ENCODE measurements at regions not wholly inside any gene's neighbourhood (a gene's known extent, or its start where the extent isn't known, plus 50 kb on each side); places are given as distances from the start of the nearest gene placed in this dataset.

DNA sequence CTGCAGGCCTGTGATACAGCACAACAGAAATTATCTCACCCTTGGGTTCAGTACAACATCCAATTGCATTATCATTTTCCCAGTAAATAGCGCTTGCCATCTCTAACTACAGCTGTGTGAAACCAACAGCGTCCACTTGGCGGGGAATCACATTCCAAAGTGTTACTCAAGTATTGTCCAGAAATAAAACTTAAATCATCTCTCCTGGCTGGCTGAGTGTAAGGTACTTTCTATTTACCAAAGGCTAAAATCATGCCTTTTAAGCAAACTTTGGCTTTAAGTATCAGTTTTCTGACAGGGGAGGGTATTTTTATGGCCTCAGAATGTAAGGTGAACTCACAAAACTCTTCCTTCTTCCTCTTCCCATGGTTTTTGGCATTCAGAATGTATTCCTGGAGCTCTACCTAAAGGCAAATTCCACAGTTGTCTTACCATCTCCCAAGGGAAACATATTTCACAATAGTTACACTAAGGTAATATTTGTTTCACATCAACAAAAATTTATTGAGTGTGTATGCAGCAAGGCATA lies 205.6 kb upstream of the MPDZ start:
- WGBS, 2 donors, result 54 to 71% methylated on average over 3 of the region's 3 CpGs
- DNase-seq, result no peak
- no peak overlapping the region for H3K4me3 ChIP-seq

DNA sequence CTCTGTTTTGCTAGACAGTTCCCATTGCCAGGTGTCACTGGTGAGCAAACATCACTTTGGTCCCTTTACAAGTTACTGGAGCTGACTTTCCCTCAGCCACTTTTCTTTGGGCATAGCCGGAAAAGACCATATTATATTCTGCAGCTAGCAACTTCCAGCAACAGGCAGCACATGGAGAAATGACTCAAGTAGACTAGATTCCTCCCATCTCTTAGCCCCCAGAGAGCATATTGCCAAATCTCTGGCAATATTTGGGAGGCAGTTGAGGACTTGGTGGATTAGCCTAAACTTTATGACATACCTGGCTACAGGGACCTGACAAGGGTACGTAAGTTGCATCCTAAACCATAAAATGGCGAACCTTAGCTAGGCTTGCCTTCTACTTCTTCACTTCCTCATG lies 204.7 kb upstream of the MPDZ start:
- DNase-seq (no peak), ATAC-seq (ENCODE audit: low FRiP score in 2 of 2) (peak in 1 of 2 donors; percentile 57)
- no peak overlapping the region for H3K4me3 ChIP-seq
- no peaks in the 10 kb centered on the region for H3K9me3 ChIP-seq
- H3K4me1 ChIP-seq, result peaks cover 0 to 5% (median 0%) of the 10 kb centered on the region in 4 donors
- WGBS, 2 donors, result 88 to 92% methylated on average over 2 to 3 of the region's 3 CpGs
- H3K36me3 ChIP-seq, result no peaks in the 10 kb centered on the region
- no peaks in the 10 kb centered on the region for H3K27me3 ChIP-seq
- H3K27ac ChIP-seq, result no peak overlapping the region
- no peak for TF ChIP-seq EP300 (IDR thresholded peaks at IDR 0.05)
- no peak for TF ChIP-seq POLR2A (IDR thresholded peaks at IDR 0.05)
- TF ChIP-seq POLR2AphosphoS5 (IDR thresholded peaks at IDR 0.05), result no peak
- TF ChIP-seq, protein P1, sequence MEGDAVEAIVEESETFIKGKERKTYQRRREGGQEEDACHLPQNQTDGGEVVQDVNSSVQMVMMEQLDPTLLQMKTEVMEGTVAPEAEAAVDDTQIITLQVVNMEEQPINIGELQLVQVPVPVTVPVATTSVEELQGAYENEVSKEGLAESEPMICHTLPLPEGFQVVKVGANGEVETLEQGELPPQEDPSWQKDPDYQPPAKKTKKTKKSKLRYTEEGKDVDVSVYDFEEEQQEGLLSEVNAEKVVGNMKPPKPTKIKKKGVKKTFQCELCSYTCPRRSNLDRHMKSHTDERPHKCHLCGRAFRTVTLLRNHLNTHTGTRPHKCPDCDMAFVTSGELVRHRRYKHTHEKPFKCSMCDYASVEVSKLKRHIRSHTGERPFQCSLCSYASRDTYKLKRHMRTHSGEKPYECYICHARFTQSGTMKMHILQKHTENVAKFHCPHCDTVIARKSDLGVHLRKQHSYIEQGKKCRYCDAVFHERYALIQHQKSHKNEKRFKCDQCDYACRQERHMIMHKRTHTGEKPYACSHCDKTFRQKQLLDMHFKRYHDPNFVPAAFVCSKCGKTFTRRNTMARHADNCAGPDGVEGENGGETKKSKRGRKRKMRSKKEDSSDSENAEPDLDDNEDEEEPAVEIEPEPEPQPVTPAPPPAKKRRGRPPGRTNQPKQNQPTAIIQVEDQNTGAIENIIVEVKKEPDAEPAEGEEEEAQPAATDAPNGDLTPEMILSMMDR (IDR thresholded peaks at IDR 0.05), result no peak

More for the DNA sequence above, 205.6 kb upstream of the MPDZ start:
- ATAC-seq (ENCODE audit: low FRiP score in 2 of 2), result peak; percentile 55 to 95
- H3K36me3 ChIP-seq, result no peaks in the 10 kb centered on the region
- no peaks in the 10 kb centered on the region for H3K27me3 ChIP-seq
- no peak overlapping the region for H3K27ac ChIP-seq
- H3K4me1 ChIP-seq, result peaks cover 0 to 5% (median 0%) of the 10 kb centered on the region in 4 donors
- no peaks in the 10 kb centered on the region for H3K9me3 ChIP-seq
- TF ChIP-seq POLR2AphosphoS5 (IDR thresholded peaks at IDR 0.05), result no peak
- TF ChIP-seq, protein P1 (IDR thresholded peaks at IDR 0.05), result peak in 2 of 6 experiments; percentile 23 to 26
- no peak for TF ChIP-seq EP300 (IDR thresholded peaks at IDR 0.05)

DNA sequence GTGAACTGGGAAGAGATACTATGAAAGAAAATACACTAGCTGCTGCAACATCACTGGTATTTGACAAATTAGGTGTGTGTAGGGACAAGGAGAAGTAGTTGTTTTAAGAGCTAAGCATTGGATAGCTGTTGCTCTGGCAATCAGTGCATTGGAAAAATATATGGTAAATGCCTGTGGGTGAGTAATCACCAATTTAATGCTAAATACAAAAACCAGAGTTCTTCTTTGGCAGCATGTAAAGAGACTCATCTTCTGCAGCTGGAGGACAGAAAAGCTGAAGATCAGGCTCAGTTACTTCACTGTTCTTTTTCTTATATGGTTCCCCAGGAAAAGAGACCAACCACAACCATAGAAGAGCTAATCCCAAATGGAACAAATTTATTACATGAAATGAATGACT lies 201.8 kb upstream of the MPDZ start:
- no peak for ATAC-seq (ENCODE audit: low FRiP score in 2 of 2)

DNA sequence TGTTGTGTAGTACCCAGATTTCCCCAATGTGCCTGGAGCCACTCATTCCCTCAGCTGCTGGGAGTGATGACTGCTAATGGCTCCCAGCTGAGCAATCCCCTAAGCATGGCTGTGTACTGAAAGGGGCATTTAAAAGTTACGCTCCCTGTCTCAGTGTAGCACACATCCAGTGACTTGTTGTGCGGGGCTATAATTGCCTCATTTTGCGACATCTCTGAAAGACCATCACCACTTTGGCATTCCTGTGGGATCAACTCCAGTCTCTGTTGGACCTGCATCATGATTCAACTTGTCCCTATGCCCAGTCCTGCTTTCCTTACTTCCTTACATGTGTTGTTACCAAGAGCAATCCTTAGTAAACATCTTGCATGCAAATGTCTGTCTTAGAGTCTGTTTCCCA lies 201.2 kb upstream of the MPDZ start:
- no peaks in the 10 kb centered on the region for H3K36me3 ChIP-seq
- DNase-seq, result no peak
- peaks cover 0 to 5% (median 0%) of the 10 kb centered on the region in 4 donors for H3K4me1 ChIP-seq
- TF ChIP-seq POLR2A (IDR thresholded peaks at IDR 0.05) (no peak), POLR2AphosphoS5 (IDR thresholded peaks at IDR 0.05) (no peak), EP300 (IDR thresholded peaks at IDR 0.05) (no peak)
- TF ChIP-seq, protein P1 (IDR thresholded peaks at IDR 0.05), result no peak
- H3K9me3 ChIP-seq, result peaks cover 0 to under 1% (median 0%) of the 10 kb centered on the region in 4 donors
- H3K27me3 ChIP-seq, result no peaks in the 10 kb centered on the region
- WGBS, 2 donors, result 100% methylated on average over 3 of the region's 3 CpGs
- H3K27ac ChIP-seq, result no peak overlapping the region
- ATAC-seq (ENCODE audit: low FRiP score in 2 of 2), result no peak
- no peak overlapping the region for H3K4me3 ChIP-seq

More for the DNA sequence above, 201.8 kb upstream of the MPDZ start:
- Histone ChIP-seq H3K4me1 (peaks cover 0 to 5% (median 0%) of the 10 kb centered on the region in 4 donors), H3K27me3 (no peaks in the 10 kb centered on the region), H3K9me3 (no peaks in the 10 kb centered on the region), H3K4me3 (no peak overlapping the region), H3K36me3 (no peaks in the 10 kb centered on the region), H3K27ac (no peak overlapping the region)
- no peak for DNase-seq
- no peak for TF ChIP-seq EP300 (IDR thresholded peaks at IDR 0.05)
- TF ChIP-seq POLR2A (IDR thresholded peaks at IDR 0.05), result no peak
- TF ChIP-seq, protein P1 (IDR thresholded peaks at IDR 0.05), result no peak
- TF ChIP-seq POLR2AphosphoS5 (IDR thresholded peaks at IDR 0.05), result no peak

DNA sequence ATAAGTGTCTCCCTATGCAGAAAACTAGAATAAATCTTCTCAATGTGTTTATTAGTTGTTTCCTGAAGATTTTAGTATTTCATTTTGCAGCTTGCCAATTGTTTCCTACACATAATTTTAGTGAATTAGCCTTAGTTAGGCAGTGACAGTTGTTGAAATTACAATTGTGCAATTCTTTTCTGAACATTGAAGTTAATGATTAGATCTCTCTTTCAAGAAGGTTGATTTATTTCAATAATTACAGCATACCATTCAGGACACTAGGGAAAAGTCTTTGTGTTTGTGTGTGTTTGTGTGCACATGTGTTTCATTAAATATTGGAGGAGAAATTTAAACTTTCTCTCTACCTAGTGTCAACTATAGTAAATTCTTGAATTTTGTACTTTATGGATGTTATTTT lies 199.6 kb upstream of the MPDZ start:
- DNase-seq (no peak), ATAC-seq (ENCODE audit: low FRiP score in 2 of 2) (no peak)
- TF ChIP-seq, protein P1 (IDR thresholded peaks at IDR 0.05), result no peak
- TF ChIP-seq POLR2AphosphoS5 (IDR thresholded peaks at IDR 0.05) (no peak), EP300 (IDR thresholded peaks at IDR 0.05) (no peak), POLR2A (IDR thresholded peaks at IDR 0.05) (no peak)
- no peaks in the 10 kb centered on the region for H3K36me3 ChIP-seq
- no peaks in the 10 kb centered on the region for H3K4me1 ChIP-seq
- H3K27ac ChIP-seq, result no peak overlapping the region
- no peak overlapping the region for H3K4me3 ChIP-seq
- no peaks in the 10 kb centered on the region for H3K27me3 ChIP-seq
- H3K9me3 ChIP-seq, result peaks cover 0 to 6% (median 5%) of the 10 kb centered on the region in 4 donors
